GM13976 (cell line): ENCODE measurements at regions not wholly inside any gene's neighbourhood (a gene's known extent, or its start where the extent isn't known, plus 50 kb on each side); places are given as distances from the start of the nearest gene placed in this dataset.

Experiments
- DNase-seq: peaks from one replicate; pipeline ENCODE4 v3.0.0; 2012; ENCODE audit warnings: low spot score
- CTCF ChIP-seq: IDR thresholded peaks from 2 replicates; pipeline ENCODE4 v1.5.1; 2012; ENCODE audit warnings: borderline replicate concordance, mild to moderate bottlenecking; ENCODE audit not compliant: insufficient read depth; ENCODE audit errors: extremely low read depth, missing control alignments, control extremely low read depth
- in situ Hi-C: fragments of 300-500 bp; cut with MboI; formaldehyde crosslinking; loops from one replicate; pipeline ENCODE4 v1.12.0; 2022; ENCODE audit warnings: low sequenced_read_pairs, mixed read lengths, inconsistent platforms; ENCODE audit not compliant: unreplicated experiment

GRCh38 chr4:66439508-66439907 is 769.2 kb upstream of the EPHA5 start:
- no peak for TF ChIP-seq CTCF
- DNase-seq: no peak
- in situ Hi-C loops: no loop called here

DNA sequence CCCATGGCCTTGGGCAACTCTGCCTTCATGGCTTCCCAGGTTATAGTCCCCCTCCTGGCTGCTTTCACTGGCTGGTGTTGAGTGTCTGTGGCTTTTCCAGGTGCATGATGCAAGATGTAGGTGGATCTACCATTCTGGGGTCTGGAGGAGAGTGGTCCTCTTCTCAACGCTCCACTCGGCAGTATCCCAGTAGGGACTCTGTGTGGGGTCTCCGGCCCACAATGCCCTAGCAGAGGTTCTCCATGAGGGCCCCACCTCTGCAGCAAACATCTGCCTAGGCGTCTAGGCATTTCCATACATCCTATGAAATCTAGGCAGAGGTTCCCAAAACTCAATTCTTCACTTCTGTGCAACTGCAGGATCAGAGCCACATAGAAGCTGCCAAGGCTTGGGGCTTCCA is 763.4 kb upstream of the EPHA5 start:
- in situ Hi-C loops: no loop called here
- no peak for TF ChIP-seq CTCF
- no peak for DNase-seq

- in situ Hi-C loops: no loop called here
- TF ChIP-seq CTCF: no peak
- no peak for DNase-seq
Observed at GRCh38 chr4:66430856-66431255, 760.6 kb upstream of the EPHA5 start.

DNA sequence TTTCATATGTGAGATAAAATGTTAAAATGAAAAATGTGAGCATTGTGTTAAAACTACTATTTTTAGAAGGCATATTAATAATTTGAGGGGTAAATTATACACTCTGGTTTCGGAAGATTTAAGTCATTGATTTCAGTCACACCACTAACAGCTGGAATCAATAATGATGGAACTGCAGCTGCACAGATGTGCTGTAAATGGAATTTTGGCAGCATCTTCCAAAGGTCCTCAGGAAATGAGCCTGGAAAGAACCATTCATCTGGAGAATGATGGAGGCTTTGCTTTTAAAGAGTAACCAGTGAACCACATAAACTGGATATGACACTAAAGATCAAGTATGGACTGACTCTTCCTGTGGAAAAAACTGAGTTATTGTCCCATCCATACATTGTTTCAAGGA is 759.0 kb upstream of the EPHA5 start:
- in situ Hi-C loops: no loop called here
- no peak for DNase-seq
- TF ChIP-seq CTCF: no peak

GRCh38 chr4:66416425-66416824 is 746.1 kb upstream of the EPHA5 start:
- DNase-seq: no peak
- in situ Hi-C loops: no loop called here
- no peak for TF ChIP-seq CTCF

DNA sequence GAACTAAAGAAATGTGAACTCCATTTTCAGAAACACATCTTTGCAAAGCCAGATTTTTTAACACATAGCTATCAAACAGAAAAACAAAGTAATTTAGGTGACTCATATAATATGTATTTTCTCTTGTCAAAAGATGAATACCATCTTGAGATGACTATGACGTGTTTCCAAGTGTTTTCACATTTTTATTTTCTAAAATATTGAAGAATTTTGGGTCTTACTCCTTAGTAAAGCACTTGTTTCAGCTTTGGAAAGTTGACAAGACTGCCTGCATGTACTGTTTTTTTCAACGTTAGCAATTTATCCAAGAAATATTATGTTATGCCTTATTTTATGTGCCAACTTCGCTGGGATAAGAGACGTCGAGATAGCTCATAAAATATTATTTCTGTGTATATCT is 733.9 kb upstream of the EPHA5 start:
- DNase-seq: no peak
- in situ Hi-C loops: no loop called here
- TF ChIP-seq CTCF: no peak

DNA sequence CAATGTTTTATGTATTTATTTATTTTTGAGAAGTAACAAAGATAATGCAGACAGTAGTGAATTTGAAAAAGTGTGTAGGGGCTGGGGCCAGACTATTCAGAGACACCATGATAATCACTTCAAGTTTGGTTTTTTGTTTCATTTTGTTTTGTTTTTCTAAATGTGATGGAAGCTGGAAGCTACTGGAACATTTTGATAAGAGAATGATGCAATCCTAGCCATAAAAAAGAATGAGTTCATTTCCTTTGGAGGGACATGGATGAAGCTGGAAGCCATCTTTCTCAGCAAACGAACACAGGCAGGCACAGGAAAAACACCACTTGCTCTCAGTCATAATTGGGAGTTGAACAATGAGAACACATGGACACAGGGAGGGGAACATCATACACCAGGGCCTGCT is 706.6 kb upstream of the EPHA5 start:
- in situ Hi-C loops: no loop called here
- no peak for TF ChIP-seq CTCF

More for the DNA sequence above, 706.6 kb upstream of the EPHA5 start:
- DNase-seq: no peak
